Cerebellar cortex (tissue), 1 donor: ENCODE measurements at regions not wholly inside any gene's neighbourhood (a gene's known extent, or its start where the extent isn't known, plus 50 kb on each side); places are given as distances from the start of the nearest gene placed in this dataset.

ENCODE experiments used
- DNase-seq: peaks from one replicate; pipeline ENCODE4 v3.0.0-alpha.2; 2015; ENCODE audit warnings: low spot score

GRCh38 chr2:65532326-65532725, 99.9 kb upstream of the SPRED2 start:
- DNase-seq, result no peak

GRCh38 chr2:65530547-65531320, 98.3 kb upstream of the SPRED2 start:
- DNase-seq, result peak; percentile 55

- DNase-seq, result no peak
Measured at GRCh38 chr2:65529419-65529818, 97.0 kb upstream of the SPRED2 start.

- no peak for DNase-seq
Measured at GRCh38 chr2:65528241-65528574, 95.8 kb upstream of the SPRED2 start.

GRCh38 chr2:65527451-65528240, 95.2 kb upstream of the SPRED2 start:
- no peak for DNase-seq

GRCh38 chr2:65525616-65526231, 93.3 kb upstream of the SPRED2 start:
- DNase-seq, result no peak

- no peak for DNase-seq
Measured at GRCh38 chr2:65522922-65523321, 90.5 kb upstream of the SPRED2 start.

GRCh38 chr2:65518751-65519150, 86.4 kb upstream of the SPRED2 start:
- DNase-seq, result no peak

- no peak for DNase-seq
Measured at GRCh38 chr2:65514555-65515195, 82.3 kb upstream of the SPRED2 start.

GRCh38 chr2:65512783-65513182, 80.4 kb upstream of the SPRED2 start:
- no peak for DNase-seq

- no peak for DNase-seq
Measured at GRCh38 chr2:65511306-65511705, 78.9 kb upstream of the SPRED2 start.

- no peak for DNase-seq
Measured at GRCh38 chr2:65508225-65508624, 75.8 kb upstream of the SPRED2 start.

GRCh38 chr2:65507102-65508069, 75.0 kb upstream of the SPRED2 start:
- DNase-seq, result no peak

GRCh38 chr2:65504814-65505697, 72.7 kb upstream of the SPRED2 start:
- DNase-seq, result no peak

- DNase-seq, result no peak
Measured at GRCh38 chr2:65504201-65504600, 71.8 kb upstream of the SPRED2 start.

GRCh38 chr2:65503746-65504145, 71.3 kb upstream of the SPRED2 start:
- peak; percentile 17 for DNase-seq

- DNase-seq, result no peak
Measured at GRCh38 chr2:65501836-65502235, 69.4 kb upstream of the SPRED2 start.

GRCh38 chr2:65501074-65501473, 68.7 kb upstream of the SPRED2 start:
- no peak for DNase-seq

- DNase-seq, result no peak
Measured at GRCh38 chr2:65500310-65501040, 68.1 kb upstream of the SPRED2 start.

GRCh38 chr2:65499216-65499615, 66.8 kb upstream of the SPRED2 start:
- DNase-seq, result no peak
